NCI-H1092 treated with DMSO at 0.1 percent for 48 hours (cell line): ENCODE measurements at regions not wholly inside any gene's neighbourhood (a gene's known extent, or its start where the extent isn't known, plus 50 kb on each side); places are given as distances from the start of the nearest gene placed in this dataset.

Experiments used
- DNase-seq: peaks from one replicate; lab custom pipeline; 2025; lab: John Stamatoyannopoulos, UW

GRCh38 chr2:204483608-204484081, 61.6 kb upstream of the PARD3B start:
- peak; percentile 16 for DNase-seq

GRCh38 chr2:204486321-204486720, 59.0 kb upstream of the PARD3B start:
- DNase-seq = no peak

- no peak for DNase-seq
These were observed 58.5 kb upstream of the PARD3B start for GRCh38 chr2:204486805-204487204.

- no peak for DNase-seq
These were observed 57.6 kb upstream of the PARD3B start for GRCh38 chr2:204487447-204488229.

GRCh38 chr2:204491528-204491927, 53.7 kb upstream of the PARD3B start:
- no peak for DNase-seq

- no peak for DNase-seq
These were observed 52.9 kb upstream of the PARD3B start for GRCh38 chr2:204492417-204492816.

- DNase-seq = no peak
These were observed 50.6 kb upstream of the PARD3B start for GRCh38 chr2:204494681-204495080.

- no peak for DNase-seq
These were observed 49.9 kb upstream of the PARD3B start for GRCh38 chr2:204495381-204495780.
